Loucy (cell line): ENCODE measurements at regions not wholly inside any gene's neighbourhood (a gene's known extent, or its start where the extent isn't known, plus 50 kb on each side); places are given as distances from the start of the nearest gene placed in this dataset.

Source experiments
- H2AFZ ChIP-seq: fragments of 200-600 bp; sonication (generic); 2 replicates; pipeline ENCODE4 v1.6.0; 2016; ENCODE audit warnings: antibody characterized with exemption, mild to moderate bottlenecking, low read length, moderate library complexity
- H3F3A ChIP-seq: fragments of 200-600 bp; 2 replicates; pipeline ENCODE4 v1.6.0; 2016; ENCODE audit warnings: antibody characterized with exemption, low read depth, mild to moderate bottlenecking
- H3K27me3 ChIP-seq: fragments of 200-600 bp; sonication (generic); 2 replicates; pipeline ENCODE4 v1.6.1; 2014; ENCODE audit warnings: low read length, mild to moderate bottlenecking; ENCODE audit not compliant: insufficient read depth, poor library complexity, severe bottlenecking
- H3K36me3 ChIP-seq: fragments of 200-600 bp; sonication (generic); 2 replicates; pipeline ENCODE4 v1.6.1; 2016; ENCODE audit warnings: low read length; ENCODE audit not compliant: insufficient read depth
- H3K4me1 ChIP-seq: fragments of 200-600 bp; sonication (generic); 2 replicates; pipeline ENCODE4 v1.5.1; 2014; ENCODE audit warnings: low read length, mild to moderate bottlenecking; ENCODE audit not compliant: insufficient read depth, poor library complexity, severe bottlenecking
- H3K4me2 ChIP-seq: fragments of 200-600 bp; sonication (generic); 2 replicates; pipeline ENCODE4 v1.6.0; 2014; ENCODE audit warnings: antibody characterized with exemption, low read length, low read depth, mild to moderate bottlenecking; ENCODE audit not compliant: poor library complexity, severe bottlenecking
- H3K4me3 ChIP-seq: fragments of 200-600 bp; sonication (generic); 2 replicates; pipeline ENCODE4 v1.5.1; 2014; ENCODE audit warnings: low read length, mild to moderate bottlenecking, mixed read lengths; ENCODE audit not compliant: poor library complexity, severe bottlenecking
- H3K79me2 ChIP-seq: fragments of 200-600 bp; sonication (generic); 2 replicates; pipeline ENCODE4 v1.6.1; 2014; ENCODE audit warnings: low read length; ENCODE audit not compliant: insufficient read depth
- H3K9ac ChIP-seq: fragments of 200-600 bp; sonication (generic); 2 replicates; pipeline ENCODE4 v1.6.0; 2014; ENCODE audit warnings: mild to moderate bottlenecking, low read depth, low read length, moderate library complexity; ENCODE audit not compliant: poor library complexity, severe bottlenecking
- H3K9me2 ChIP-seq: fragments of 200-600 bp; sonication (generic); replicated peaks from 2 replicates; pipeline ENCODE4 v1.6.1; 2016; ENCODE audit warnings: low read depth, low read length, mixed read lengths
- H3K9me3 ChIP-seq: fragments of 200-600 bp; sonication (generic); 2 replicates; pipeline ENCODE4 v1.6.1; 2014; ENCODE audit warnings: mild to moderate bottlenecking, antibody characterized with exemption, low read length, low read depth; ENCODE audit not compliant: insufficient read depth
- H4K20me1 ChIP-seq: fragments of 200-600 bp; sonication (generic); 2 replicates; pipeline ENCODE4 v1.6.0; 2014; ENCODE audit warnings: antibody characterized with exemption, low read length, mild to moderate bottlenecking; ENCODE audit not compliant: insufficient read depth, poor library complexity, severe bottlenecking
- EZH2phosphoT487 ChIP-seq: fragments of 200-600 bp; IDR thresholded peaks from 2 replicates; pipeline ENCODE4 v1.6.1; 2018; ENCODE audit warnings: antibody characterized with exemption, mild to moderate bottlenecking, moderate library complexity, borderline replicate concordance
- TF ChIP-seq, protein P1 (sequence below): fragments of 200-600 bp; sonication (generic); conservative IDR thresholded peaks from 2 replicates; pipeline ENCODE4 v1.5.1; 2014; ENCODE audit warnings: mild to moderate bottlenecking, antibody characterized with exemption, low read length

DNA sequence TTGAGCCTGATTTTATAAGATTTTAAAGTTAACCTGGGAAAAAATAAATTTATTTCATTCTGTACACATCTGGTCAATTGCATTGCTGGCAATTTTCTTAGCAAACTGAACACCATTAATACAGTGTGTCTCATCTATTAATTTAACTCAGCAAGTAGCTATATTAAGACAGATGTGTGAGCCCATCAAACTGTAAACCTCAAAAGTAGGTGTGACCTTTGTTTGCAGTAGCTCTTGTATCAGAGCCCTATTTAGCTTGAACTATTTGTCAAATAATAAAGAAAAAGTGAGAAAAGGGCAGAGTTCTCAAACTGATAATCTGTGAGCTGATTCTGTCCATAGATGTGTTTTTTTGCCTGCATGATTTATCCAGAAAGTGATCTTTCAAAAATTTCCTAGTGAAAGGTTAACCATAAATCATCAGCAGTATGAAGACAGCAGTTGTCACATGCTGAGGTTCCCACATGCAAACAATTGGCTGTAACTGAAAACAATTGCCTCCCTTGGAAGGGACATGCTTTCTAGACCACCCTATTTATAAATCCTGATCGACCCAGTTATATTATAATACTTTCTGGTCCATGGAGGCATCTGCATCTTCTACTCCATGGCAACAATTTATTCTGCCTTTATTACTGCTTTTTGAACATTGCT lies 646.5 kb downstream of the NSUN3 start:
- Histone ChIP-seq H3K79me2 (no peaks in the 10 kb centered on the region), H3F3A (no peaks in the 10 kb centered on the region), H3K27me3 (no peaks in the 10 kb centered on the region), H3K4me1 (no peaks in the 10 kb centered on the region), H2AFZ (no peak overlapping the region), H3K36me3 (no peaks in the 10 kb centered on the region), H3K9me3 (no peaks in the 10 kb centered on the region), H3K4me2 (no peak overlapping the region), H4K20me1 (no peaks in the 10 kb centered on the region), H3K9ac (no peak overlapping the region), H3K4me3 (no peak overlapping the region), H3K9me2 (no peaks in the 10 kb centered on the region)
- TF ChIP-seq EZH2phosphoT487 = no peak
- TF ChIP-seq, protein P1, sequence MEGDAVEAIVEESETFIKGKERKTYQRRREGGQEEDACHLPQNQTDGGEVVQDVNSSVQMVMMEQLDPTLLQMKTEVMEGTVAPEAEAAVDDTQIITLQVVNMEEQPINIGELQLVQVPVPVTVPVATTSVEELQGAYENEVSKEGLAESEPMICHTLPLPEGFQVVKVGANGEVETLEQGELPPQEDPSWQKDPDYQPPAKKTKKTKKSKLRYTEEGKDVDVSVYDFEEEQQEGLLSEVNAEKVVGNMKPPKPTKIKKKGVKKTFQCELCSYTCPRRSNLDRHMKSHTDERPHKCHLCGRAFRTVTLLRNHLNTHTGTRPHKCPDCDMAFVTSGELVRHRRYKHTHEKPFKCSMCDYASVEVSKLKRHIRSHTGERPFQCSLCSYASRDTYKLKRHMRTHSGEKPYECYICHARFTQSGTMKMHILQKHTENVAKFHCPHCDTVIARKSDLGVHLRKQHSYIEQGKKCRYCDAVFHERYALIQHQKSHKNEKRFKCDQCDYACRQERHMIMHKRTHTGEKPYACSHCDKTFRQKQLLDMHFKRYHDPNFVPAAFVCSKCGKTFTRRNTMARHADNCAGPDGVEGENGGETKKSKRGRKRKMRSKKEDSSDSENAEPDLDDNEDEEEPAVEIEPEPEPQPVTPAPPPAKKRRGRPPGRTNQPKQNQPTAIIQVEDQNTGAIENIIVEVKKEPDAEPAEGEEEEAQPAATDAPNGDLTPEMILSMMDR = no peak

DNA sequence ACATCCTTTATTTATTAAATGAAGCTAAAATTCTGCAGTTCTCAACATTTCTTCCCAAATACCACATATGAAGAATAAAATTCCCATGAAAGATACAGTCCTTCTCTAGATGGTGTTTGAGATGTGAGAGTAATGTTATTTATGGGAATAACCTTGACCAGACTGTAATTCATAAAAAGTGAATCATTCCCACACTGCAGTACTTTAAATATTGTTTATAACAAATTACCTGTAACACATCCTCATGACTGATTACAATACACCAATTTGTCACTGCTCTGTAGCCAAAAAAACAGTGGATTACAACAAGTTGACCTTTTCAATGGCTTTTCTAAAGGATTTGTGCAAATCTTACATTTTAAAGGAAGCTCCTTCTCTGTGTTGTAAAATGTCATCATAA lies 651.3 kb downstream of the NSUN3 start:
- H3K36me3 ChIP-seq = no peaks in the 10 kb centered on the region
- no peaks in the 10 kb centered on the region for H3K9me3 ChIP-seq
- H2AFZ ChIP-seq = no peak overlapping the region
- no peaks in the 10 kb centered on the region for H3K9me2 ChIP-seq
- no peak for TF ChIP-seq EZH2phosphoT487
- TF ChIP-seq, protein P1 = no peak
- H3K4me1 ChIP-seq = no peaks in the 10 kb centered on the region
- no peak overlapping the region for H3K4me3 ChIP-seq
- H3K79me2 ChIP-seq = no peaks in the 10 kb centered on the region
- no peak overlapping the region for H3K9ac ChIP-seq
- H3F3A ChIP-seq = no peaks in the 10 kb centered on the region
- no peaks in the 10 kb centered on the region for H4K20me1 ChIP-seq
- H3K27me3 ChIP-seq = no peaks in the 10 kb centered on the region
- H3K4me2 ChIP-seq = no peak overlapping the region

DNA sequence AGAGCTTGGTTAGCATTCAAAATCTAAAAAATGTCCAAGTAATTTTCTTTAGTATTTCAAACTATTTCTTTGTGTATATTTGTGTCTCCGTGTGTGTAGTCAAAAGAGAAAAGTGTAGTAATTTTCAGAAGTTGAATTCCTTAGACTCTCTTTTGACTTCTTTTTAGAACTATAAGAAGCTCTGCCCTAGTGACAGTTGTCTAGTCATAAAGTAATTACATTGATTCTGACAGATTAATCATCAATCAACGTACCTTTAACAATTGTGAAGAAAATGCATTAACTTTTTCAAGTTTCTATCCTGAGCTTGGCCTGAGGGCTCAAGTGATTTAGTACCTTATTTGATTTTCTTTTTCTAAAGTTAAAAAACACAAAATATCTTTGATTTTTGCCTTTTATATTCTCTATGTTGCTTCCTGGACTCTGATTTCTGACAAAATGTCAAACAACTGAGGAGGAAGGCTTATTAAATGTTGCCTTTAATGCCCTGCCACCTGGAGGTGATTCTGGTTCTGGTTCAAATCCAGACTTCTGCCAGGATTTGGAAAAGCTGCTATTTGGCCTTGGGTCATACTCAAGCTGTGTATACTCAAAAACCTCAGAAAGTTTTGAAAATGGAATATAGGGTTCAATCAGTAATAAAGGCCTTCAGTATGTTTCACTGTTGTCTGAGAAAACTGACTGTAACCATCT lies 653.6 kb downstream of the NSUN3 start:
- Histone ChIP-seq H3K79me2 (no peaks in the 10 kb centered on the region), H3K4me2 (no peak overlapping the region), H3F3A (no peaks in the 10 kb centered on the region), H3K4me1 (no peaks in the 10 kb centered on the region), H3K27me3 (no peaks in the 10 kb centered on the region), H3K9me2 (no peaks in the 10 kb centered on the region), H3K9ac (no peak overlapping the region), H4K20me1 (no peaks in the 10 kb centered on the region), H3K9me3 (no peaks in the 10 kb centered on the region), H3K4me3 (no peak overlapping the region), H2AFZ (no peak overlapping the region), H3K36me3 (no peaks in the 10 kb centered on the region)
- no peak for TF ChIP-seq EZH2phosphoT487
- TF ChIP-seq, protein P1 = no peak
